ENCODE measurements at regions not wholly inside any gene's neighbourhood (a gene's known extent, or its start where the extent isn't known, plus 50 kb on each side); places are given as distances from the start of the nearest gene placed in this dataset.
A peak's percentile ranks its signal among the peaks of the same experiment; 100 is the strongest.

GRCh38 chr18:28834889-28835288 is 658.0 kb upstream of the CDH2 start:
- DNase-seq (ENCODE audit: low read depth) = peak; percentile 39

- DNase-seq (ENCODE audit: low read depth) = no peak
These were observed 655.0 kb upstream of the CDH2 start for GRCh38 chr18:28831908-28832307.

DNA sequence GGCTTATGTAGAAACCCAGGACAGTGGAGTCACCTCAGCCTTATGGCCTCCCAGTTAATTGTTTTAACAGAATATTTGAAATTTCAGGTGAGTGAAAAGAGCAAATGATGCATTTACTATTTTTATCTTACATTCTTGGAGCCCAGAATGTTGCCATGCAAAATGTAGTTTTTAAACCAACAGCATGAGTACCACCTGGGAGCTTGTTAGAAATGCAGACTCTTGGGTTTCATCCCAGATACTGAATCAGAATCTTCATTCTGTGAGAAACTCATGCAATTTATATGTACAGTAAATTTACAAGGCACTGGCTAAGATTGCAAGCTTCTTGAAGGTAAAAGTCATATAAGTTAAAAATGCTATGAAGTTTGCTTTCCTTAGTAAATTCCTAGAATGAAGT is 654.5 kb upstream of the CDH2 start:
- no peak for DNase-seq (ENCODE audit: low read depth)

DNA sequence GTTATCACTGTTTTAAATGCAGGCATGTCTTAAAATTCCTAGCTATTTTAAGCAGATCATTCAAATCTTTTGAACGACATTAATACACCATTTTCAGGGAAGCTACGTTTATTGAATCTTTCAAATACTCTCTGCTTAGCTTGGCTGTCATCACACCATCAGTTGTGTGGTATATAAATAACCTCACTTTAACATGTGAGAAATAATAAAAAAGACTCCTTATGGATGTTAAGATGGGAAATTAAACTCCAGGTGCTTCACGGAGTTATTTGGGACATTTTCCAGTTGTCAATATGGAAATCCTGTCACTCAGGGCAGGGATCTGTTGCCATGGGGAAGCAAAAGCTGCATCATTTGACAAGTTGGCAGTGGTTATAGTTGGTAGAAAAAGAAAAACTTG is 649.2 kb upstream of the CDH2 start:
- DNase-seq (ENCODE audit: low read depth) = no peak

DNA sequence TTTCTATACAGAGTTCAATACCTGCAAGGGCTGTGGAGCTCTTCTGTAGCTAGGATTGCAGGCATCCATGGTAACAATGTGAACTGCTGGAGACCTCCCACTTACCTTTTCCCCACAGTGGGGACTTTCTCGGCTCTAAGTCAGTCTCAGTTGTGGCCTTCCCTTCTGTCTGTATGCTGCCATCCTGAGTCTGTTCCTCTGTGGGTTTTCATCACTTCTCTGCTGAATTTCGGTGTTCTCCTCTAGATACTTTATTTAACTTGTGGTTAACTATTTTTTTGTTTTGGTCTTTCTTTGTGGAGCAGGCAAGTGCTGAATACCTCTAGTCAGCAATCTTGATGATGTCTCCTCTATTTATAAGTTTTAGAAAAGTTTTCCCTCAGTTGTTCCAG is 647.2 kb upstream of the CDH2 start:
- no peak for DNase-seq (ENCODE audit: low read depth)

DNA sequence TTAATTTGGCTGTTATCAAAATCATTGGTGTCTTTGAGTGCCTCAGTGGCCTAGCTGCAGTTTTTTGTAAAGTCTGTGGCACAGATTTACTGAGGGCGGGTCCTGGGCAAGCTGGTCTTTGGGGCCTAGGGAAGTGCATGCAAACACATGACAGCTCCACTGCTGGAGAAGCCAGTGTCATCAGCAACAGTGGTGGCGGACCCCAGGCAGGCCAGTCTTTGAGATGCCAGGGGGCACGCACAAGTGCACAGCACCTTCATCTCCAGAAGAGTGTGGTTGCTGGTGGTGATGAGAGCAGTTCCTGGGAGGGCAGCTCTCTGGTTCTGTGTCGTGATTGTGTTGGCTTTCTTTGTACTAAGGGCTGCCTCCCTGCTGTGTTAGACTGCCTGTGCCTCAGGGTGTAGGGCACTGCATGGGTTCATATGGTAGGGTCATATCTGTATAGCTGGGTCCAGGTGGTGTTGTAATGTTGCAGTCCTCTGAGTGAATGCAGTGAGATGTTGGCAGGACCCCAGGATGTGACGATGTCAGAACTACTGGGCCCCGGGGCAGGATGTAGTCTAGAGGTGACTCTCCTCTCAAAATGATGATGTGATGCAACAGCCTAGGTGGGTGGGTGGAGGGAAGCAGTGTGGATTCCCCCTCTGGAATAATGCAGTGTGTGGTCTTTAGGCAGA is 646.7 kb upstream of the CDH2 start:
- DNase-seq (ENCODE audit: low read depth) = no peak

- no peak for DNase-seq (ENCODE audit: low read depth)
These were observed 643.4 kb upstream of the CDH2 start for GRCh38 chr18:28820353-28820752.

DNA sequence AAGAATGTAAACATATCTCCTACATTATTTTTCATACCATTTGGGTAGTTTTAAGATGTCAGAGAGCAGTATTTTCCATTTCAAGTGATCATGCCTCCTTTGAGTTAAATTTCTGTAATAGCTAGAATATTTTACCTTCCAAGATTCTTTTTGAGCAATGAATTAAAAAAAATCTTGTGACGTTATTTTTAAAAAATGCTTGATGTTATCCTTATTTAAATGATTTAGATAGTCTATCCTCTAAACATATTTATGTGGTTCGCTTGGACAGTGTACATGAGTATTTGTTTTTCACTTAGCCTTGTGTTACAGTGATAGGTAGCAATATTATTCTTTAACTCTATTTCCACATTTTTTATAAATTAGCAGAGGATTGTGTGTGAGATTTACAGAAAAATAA is 639.2 kb upstream of the CDH2 start:
- no peak for DNase-seq (ENCODE audit: low read depth)

GRCh38 chr18:28814365-28814764 is 637.4 kb upstream of the CDH2 start:
- DNase-seq (ENCODE audit: low read depth) = no peak

DNA sequence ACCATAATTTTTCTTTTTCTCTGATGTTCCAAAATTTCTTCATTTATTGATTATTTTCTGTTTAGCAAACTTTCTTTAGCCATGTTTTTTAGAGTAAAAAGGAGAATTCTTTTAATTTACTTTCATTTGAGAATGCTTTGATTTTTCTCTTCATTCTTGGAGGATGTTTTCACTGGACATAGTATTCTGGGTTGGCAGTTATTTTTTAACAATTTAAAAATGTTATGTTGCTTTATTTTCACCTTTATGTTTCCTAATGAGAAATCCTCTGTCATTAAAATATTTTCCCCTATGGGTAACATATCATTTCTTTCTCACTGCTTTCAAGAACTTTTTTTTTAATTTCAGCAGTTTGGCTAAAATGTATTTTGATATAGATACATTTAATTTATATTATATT is 631.4 kb upstream of the CDH2 start:
- DNase-seq (ENCODE audit: low read depth) = no peak

GRCh38 chr18:28805491-28805890 is 628.6 kb upstream of the CDH2 start:
- no peak for DNase-seq (ENCODE audit: low read depth)

GRCh38 chr18:28804512-28805202 is 627.7 kb upstream of the CDH2 start:
- DNase-seq (ENCODE audit: low read depth) = no peak

DNA sequence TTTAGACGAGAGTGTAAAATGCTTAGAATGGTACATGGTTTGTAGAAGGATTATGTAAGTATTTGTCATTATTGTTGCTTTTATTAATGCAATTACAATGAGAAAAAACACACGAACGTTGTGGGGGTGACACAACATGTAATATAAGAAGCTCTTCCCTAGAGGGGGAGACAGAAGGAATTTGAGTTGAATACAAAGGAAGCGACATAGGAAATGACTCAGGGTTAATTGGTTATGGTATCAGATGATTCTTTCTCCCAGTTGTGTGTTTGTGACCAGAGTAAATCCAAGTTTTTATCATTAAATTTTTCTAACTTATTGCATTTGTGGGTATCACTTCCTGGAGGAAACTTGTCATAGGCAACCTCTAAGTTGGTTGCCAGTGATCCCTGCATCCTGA is 625.6 kb upstream of the CDH2 start:
- no peak for DNase-seq (ENCODE audit: low read depth)

- no peak for DNase-seq (ENCODE audit: low read depth)
These were observed 624.9 kb upstream of the CDH2 start for GRCh38 chr18:28801876-28802275.

GRCh38 chr18:28794459-28795245 is 617.7 kb upstream of the CDH2 start:
- DNase-seq (ENCODE audit: low read depth) = no peak

DNA sequence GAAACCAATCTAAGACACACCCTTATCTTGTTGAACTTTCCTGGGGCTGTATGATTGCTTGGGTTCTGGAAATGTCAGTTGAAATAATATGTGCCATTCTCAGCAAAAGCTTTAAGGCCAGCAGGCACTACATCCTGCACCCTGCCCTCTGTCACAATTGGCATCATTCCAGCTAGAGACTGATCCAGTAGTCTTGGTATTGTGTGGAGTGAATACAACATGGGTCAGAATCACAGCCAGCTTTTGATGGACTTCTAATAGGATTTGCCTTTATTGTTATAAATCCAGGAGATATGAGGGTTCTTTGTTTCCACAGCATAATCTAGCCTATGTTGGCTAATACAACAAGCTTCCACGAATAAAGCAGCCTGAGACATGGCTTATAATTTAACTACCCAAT is 617.0 kb upstream of the CDH2 start:
- no peak for DNase-seq (ENCODE audit: low read depth)

DNA sequence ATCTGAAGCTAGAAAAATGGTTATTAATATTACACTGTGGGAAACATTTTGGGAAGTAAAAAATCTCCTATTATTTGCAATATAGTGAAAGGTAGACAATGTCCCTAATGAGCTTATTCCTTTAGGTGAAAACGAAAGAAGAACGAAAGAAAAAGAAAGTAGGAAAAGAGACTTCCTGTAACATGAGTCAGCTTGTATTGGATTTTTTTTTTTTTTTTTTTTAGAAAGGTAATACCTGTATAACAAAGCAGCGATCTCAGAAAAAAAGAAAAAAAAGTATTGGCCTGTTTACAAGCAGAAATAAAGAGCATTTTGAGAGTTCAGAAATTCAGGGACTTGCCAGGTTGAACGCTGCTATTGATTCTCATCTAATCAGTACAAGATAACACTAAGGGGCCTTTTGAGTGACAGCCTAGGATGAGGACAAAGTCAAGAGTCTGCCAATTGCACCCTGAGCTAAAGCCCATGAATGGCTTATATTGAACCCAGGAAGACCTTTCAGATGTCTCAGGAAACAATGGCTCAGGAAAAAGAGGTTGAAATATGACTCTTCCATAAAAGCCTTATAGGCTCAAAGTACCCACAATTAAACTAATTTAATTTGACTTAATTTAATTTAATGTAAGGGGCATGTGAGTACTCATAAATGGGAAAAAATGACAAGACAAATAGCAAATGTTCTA is 615.6 kb upstream of the CDH2 start:
- no peak for DNase-seq (ENCODE audit: low read depth)

GRCh38 chr18:28791101-28791500 is 614.2 kb upstream of the CDH2 start:
- DNase-seq (ENCODE audit: low read depth) = no peak

DNA sequence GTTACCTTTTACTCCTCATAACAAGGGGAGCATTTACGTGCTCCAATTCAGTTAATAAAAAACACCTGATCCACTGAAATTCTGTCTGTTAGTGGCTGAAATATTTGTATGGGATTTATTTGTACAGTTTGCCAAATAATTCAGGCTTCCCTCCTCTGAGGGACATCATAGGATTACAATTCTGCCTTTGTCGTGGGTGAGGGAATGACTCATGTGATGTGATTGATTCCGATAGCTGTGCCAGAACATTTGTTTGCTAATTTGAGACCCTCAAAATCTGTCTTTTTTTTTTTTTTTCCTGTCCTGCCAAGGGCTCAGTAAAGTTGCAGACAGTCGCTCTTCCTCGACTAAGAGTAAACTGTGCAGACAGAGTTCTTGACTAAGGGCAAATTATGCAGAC is 612.6 kb upstream of the CDH2 start:
- DNase-seq (ENCODE audit: low read depth) = no peak

DNA sequence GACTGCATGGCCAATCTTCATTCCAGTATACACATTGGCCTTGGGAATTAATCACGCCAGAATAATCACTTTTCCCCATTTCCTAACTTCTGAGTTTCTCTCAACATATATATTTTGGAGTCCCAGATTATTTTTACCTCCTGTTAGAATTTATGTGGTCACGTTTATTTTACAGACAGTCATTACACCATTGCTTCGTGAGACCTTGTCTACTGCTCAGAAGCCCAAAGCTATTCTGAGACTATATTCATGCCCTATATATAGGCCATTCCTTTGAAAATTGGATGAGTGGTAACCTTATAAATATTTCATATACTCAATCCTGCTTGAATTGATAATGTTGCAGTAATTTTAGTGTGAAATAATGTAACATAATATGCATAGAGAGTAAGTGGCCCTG is 610.0 kb upstream of the CDH2 start:
- no peak for DNase-seq (ENCODE audit: low read depth)

DNA sequence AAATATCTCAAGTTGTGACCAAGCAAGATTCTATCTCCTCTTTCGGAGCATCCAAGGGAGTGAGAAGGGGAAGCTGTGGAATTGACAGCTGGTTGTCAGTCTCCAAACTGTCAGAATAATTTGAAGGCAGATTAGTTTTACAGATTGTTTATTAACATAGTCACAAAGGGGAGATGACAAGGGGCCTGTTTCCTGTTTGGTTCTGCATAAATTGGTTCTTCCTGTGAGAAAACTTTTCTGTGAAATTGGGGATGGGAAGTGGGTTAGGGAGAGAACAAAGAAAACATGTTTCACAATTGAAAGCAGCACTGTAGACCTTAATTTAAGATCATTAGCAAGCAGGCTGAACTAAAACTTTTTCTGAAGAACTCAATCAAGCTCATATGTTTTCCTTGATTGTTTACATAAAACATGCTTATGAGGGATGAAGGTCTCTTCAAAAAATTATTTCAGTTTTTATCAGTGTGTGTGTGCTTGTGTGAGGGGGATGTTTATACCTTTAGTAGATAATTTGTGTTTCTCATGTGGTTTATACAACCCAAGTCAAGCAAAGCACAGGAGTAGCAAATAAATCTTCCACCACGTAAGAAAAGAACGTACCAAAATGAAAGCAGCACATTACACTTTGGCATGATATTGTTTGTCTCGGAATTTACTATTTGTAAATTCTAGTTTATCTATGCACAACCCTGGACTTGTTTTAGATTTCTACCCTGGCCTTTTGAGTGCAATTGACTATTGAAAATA is 604.9 kb upstream of the CDH2 start:
- no peak for DNase-seq (ENCODE audit: low read depth)

DNA sequence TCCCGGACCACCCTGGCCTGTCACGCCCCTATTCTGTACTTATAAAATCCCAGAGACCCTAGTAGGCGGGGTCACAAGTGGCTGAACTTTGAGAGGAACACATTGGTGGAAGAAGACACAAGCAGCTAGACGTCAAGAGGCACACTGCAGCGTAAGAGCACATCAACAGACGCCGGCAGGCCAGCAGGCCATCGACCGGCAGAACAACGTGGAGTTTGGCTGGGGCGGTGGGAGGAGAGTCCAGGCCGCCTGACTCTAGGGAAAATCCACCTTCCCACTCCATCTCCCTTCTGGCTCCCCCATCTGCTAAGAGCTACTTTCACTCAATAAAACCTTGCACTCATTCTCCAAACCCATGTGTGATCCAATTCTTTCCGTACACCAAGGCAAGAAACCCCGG is 601.8 kb upstream of the CDH2 start:
- no peak for DNase-seq (ENCODE audit: low read depth)

Measured in GM04504 (cell line).